Esophagus muscularis mucosa (tissue), 4 donors: ENCODE measurements at regions not wholly inside any gene's neighbourhood (a gene's known extent, or its start where the extent isn't known, plus 50 kb on each side); places are given as distances from the start of the nearest gene placed in this dataset.

Experiments used
- DNase-seq: peaks from one replicate; pipeline ENCODE4 v3.0.0-alpha.2; 2017; ENCODE audit errors: extremely low spot score
- H3K27ac ChIP-seq, 4 donors: fragments of 200-600 bp; sonication (generic); replicated peaks in 1 of 4; 1 replicate in 3 of 4; 2 replicates in 1 of 4; pipeline ENCODE4 v1.5.1; 2016 to 2019; ENCODE audit warnings: mild to moderate bottlenecking in 1 of 4
- H3K27me3 ChIP-seq, 4 donors: fragments of 200-600 bp; sonication (generic); one replicate each; pipeline versions ENCODE4 v1.5.1 to v1.6.0; 2016 to 2019
- H3K36me3 ChIP-seq, 4 donors: fragments of 200-600 bp; sonication (generic); one replicate each; pipeline ENCODE4 v1.5.1; 2016 to 2019
- H3K4me1 ChIP-seq, 4 donors: fragments of 200-600 bp; sonication (generic); one replicate each; pipeline ENCODE4 v1.5.1; 2016 to 2019
- H3K4me3 ChIP-seq, 4 donors: fragments of 200-600 bp; sonication (generic); 1 replicate in 2 of 4; 2 replicates in 2 of 4; pipeline ENCODE4 v1.5.1; 2016 to 2019; ENCODE audit warnings: mild to moderate bottlenecking in 4 of 4, moderate library complexity in 1 of 4
- H3K9me3 ChIP-seq, 4 donors: fragments of 200-600 bp; sonication (generic); 1 replicate in 3 of 4; 2 replicates in 1 of 4; pipeline ENCODE4 v1.5.1; 2016 to 2019
- EP300 ChIP-seq: sonication (generic); formaldehyde crosslinking; IDR thresholded peaks from one replicate; pipeline ENCODE4 v1.6.1; 2017; ENCODE audit warnings: antibody characterized with exemption
- POLR2A ChIP-seq: fragments of 450-650 bp; IDR thresholded peaks from one replicate; pipeline ENCODE4 v1.6.1; 2017; ENCODE audit warnings: antibody characterized with exemption, moderate library complexity, mild to moderate bottlenecking, low read depth
- POLR2AphosphoS5 ChIP-seq, 2 donors: sonication (generic); formaldehyde crosslinking; IDR thresholded peaks; one replicate each; pipeline ENCODE4 v1.6.1; 2017; ENCODE audit warnings: antibody characterized with exemption in 2 of 2
- WGBS: methylation state at CpG from one replicate; pipeline ENCODE4 v1.1.5; 2018; 5-methylcytosine and 5-hydroxymethylcytosine counted together
- intact Hi-C: fragments of 100-400 bp; cut with DNase I; formaldehyde crosslinking; loops from one replicate; pipeline ENCODE4 v1.15.1; 2023
- TF ChIP-seq, protein P1 (sequence below), 3 experiments: fragments of 200-600 bp in 2 of 3; fragments of 450-650 bp in 1 of 3; sonication (generic) in 2 of 3; IDR thresholded peaks; one replicate each; pipeline ENCODE4 v1.5.1; 2017 to 2019; ENCODE audit warnings: antibody characterized with exemption in 3 of 3, mild to moderate bottlenecking in 2 of 3, moderate library complexity in 1 of 3

- intact Hi-C loops: no loop called here
- no peak overlapping the region for H3K27ac ChIP-seq
- no peak for DNase-seq
These were observed 112.3 kb downstream of the HLX start for GRCh38 chr1:220991506-220991905.

GRCh38 chr1:220991959-220992704 is 112.9 kb downstream of the HLX start:
- Histone ChIP-seq H3K36me3 (no peaks in the 10 kb centered on the region), H3K4me1 (peaks cover 4 to 25% (median 21%) of the 10 kb centered on the region in 4 donors), H3K27me3 (no peaks in the 10 kb centered on the region), H3K4me3 (peak overlapping the region in 3 of 4 donors; percentile 18 to 31 (median 31)), H3K27ac (peak overlapping the region; percentile 13 to 38 (median 36)), H3K9me3 (no peaks in the 10 kb centered on the region)
- 49% methylated on average over 13 of the region's 13 CpGs for WGBS
- DNase-seq: no peak
- TF ChIP-seq POLR2A (no peak), POLR2AphosphoS5 (IDR thresholded peaks at IDR 0.05) (peak in 1 of 2 donors; percentile 36)
- intact Hi-C loops: no loop called here

More at GRCh38 chr1:220991506-220991905, 112.3 kb downstream of the HLX start:
- TF ChIP-seq, protein P1, sequence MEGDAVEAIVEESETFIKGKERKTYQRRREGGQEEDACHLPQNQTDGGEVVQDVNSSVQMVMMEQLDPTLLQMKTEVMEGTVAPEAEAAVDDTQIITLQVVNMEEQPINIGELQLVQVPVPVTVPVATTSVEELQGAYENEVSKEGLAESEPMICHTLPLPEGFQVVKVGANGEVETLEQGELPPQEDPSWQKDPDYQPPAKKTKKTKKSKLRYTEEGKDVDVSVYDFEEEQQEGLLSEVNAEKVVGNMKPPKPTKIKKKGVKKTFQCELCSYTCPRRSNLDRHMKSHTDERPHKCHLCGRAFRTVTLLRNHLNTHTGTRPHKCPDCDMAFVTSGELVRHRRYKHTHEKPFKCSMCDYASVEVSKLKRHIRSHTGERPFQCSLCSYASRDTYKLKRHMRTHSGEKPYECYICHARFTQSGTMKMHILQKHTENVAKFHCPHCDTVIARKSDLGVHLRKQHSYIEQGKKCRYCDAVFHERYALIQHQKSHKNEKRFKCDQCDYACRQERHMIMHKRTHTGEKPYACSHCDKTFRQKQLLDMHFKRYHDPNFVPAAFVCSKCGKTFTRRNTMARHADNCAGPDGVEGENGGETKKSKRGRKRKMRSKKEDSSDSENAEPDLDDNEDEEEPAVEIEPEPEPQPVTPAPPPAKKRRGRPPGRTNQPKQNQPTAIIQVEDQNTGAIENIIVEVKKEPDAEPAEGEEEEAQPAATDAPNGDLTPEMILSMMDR (IDR thresholded peaks at IDR 0.05): no peak
- TF ChIP-seq POLR2AphosphoS5 (IDR thresholded peaks at IDR 0.05) (no peak), POLR2A (no peak), EP300 (no peak)
- Histone ChIP-seq H3K4me3 (no peak overlapping the region), H3K27me3 (no peaks in the 10 kb centered on the region), H3K36me3 (no peaks in the 10 kb centered on the region), H3K9me3 (no peaks in the 10 kb centered on the region), H3K4me1 (peaks cover 4 to 25% (median 21%) of the 10 kb centered on the region in 4 donors)
- 79% methylated on average over 4 of the region's 4 CpGs for WGBS

DNA sequence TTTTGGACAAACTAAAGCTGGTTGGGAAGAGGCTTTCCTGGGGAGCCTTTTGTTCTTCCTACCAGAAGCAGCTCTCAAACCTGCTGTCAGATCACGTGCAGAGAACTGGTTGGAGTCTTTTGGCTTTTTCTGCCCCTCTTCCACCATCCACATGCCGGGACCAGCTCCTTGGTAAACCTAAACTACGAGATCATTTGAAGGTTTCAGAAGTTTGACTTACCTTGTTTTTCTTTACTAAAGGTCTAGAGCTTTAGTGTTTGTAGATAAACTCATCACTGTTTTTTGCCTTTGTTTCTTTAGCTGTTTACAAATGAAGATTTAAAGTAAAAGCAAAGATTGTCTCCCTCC is 113.4 kb downstream of the HLX start:
- no peak for DNase-seq
- no peak for TF ChIP-seq POLR2AphosphoS5 (IDR thresholded peaks at IDR 0.05)
- TF ChIP-seq POLR2A: no peak
- no peak for TF ChIP-seq EP300
- TF ChIP-seq, protein P1 (IDR thresholded peaks at IDR 0.05): no peak
- peak overlapping the region in 1 of 4 donors; percentile 31 for H3K4me3 ChIP-seq
- no peaks in the 10 kb centered on the region for H3K36me3 ChIP-seq
- peaks cover 4 to 25% (median 21%) of the 10 kb centered on the region in 4 donors for H3K4me1 ChIP-seq
- intact Hi-C loops: no loop called here
- H3K27ac ChIP-seq: peak overlapping the region; percentile 13 to 38 (median 36)
- WGBS: 50% methylated on average over 3 of the region's 3 CpGs
- H3K9me3 ChIP-seq: no peaks in the 10 kb centered on the region
- H3K27me3 ChIP-seq: no peaks in the 10 kb centered on the region

DNA sequence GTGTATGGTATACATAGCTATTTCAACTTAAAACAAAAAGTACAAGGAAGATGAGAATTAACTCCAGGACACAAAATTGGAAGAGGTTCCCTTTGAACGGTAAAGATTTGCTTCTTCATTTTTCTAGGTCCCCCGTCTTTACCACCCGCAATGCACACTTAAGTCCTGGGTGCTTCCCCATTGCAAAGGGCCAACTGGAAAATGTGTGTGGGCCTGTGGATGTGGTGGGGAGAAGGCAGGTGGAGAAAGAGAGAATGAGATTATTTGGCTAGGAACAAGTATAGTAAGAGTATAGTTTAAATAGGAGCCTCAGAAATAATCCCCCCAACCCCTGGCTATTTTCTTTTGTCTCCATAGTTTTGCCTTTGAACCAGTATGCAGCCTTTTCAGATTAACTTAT is 115.4 kb downstream of the HLX start:
- intact Hi-C loops: no loop called here
- 90% methylated on average over 3 of the region's 3 CpGs for WGBS
- no peaks in the 10 kb centered on the region for H3K36me3 ChIP-seq

DNA sequence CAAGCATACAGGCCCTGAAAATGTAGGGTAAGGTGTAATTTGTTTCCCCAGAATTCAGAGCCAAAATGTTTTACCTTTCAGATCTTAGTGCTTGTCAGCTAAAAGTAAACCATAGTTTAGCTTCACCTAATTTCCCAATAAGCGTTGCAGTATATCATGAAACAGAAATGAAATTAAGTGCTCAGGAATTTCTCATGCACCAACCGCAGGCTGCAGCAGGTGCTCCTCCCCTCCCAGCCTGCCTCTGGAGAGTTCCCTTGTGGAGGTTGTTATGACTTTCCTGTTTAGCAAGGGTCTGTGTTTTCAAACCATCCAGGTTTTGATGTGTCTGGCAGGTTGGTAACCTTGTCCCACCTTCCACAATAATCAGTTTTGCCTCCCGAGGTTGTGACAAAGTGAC is 118.5 kb downstream of the HLX start:
- intact Hi-C loops: no loop called here
- no peak for DNase-seq
- no peaks in the 10 kb centered on the region for H3K9me3 ChIP-seq
- H3K27ac ChIP-seq: no peak overlapping the region
- H3K27me3 ChIP-seq: no peaks in the 10 kb centered on the region
- H3K4me1 ChIP-seq: peaks cover 3 to 5% (median 3%) of the 10 kb centered on the region in 4 donors
- no peak overlapping the region for H3K4me3 ChIP-seq
- 89% methylated on average over 3 of the region's 3 CpGs for WGBS
- TF ChIP-seq POLR2A (no peak), POLR2AphosphoS5 (IDR thresholded peaks at IDR 0.05) (no peak), EP300 (no peak)
- TF ChIP-seq, protein P1 (IDR thresholded peaks at IDR 0.05): no peak
- no peaks in the 10 kb centered on the region for H3K36me3 ChIP-seq

More for the DNA sequence above, 115.4 kb downstream of the HLX start:
- no peak for TF ChIP-seq POLR2A
- Histone ChIP-seq H3K27me3 (no peaks in the 10 kb centered on the region), H3K4me1 (peaks cover 4 to 25% (median 21%) of the 10 kb centered on the region in 4 donors), H3K9me3 (no peaks in the 10 kb centered on the region), H3K4me3 (no peak overlapping the region), H3K27ac (no peak overlapping the region)
- DNase-seq: no peak
